HTR-8/SVneo (cell line): ENCODE measurements at regions not wholly inside any gene's neighbourhood (a gene's known extent, or its start where the extent isn't known, plus 50 kb on each side); places are given as distances from the start of the nearest gene placed in this dataset.
A peak's percentile ranks its signal among the peaks of the same experiment; 100 is the strongest.

Experiments
- DNase-seq: peaks from one replicate; pipeline ENCODE4 v3.0.0; 2011; ENCODE audit warnings: low spot score, mixed read lengths; ENCODE audit not compliant: insufficient read length
- FAIRE-seq: peaks from 2 replicates; lab custom pipeline; 2011; peaks lifted over from hg19 to GRCh38; lab: Jason Lieb, UNC

GRCh38 chr14:101475456-101476257 lies 85.6 kb upstream of the DIO3 start:
- peak; percentile 65 for FAIRE-seq
- DNase-seq = peak; percentile 67

GRCh38 chr14:101476258-101476915 lies 84.9 kb upstream of the DIO3 start:
- peak; percentile 44 for FAIRE-seq

GRCh38 chr14:101476916-101477553 lies 84.3 kb upstream of the DIO3 start:
- peak; percentile 60 for DNase-seq

More at GRCh38 chr14:101476258-101476915, 84.9 kb upstream of the DIO3 start:
- DNase-seq = no peak

GRCh38 chr14:101477648-101478047 lies 83.6 kb upstream of the DIO3 start:
- no peak for FAIRE-seq

More at GRCh38 chr14:101476916-101477553, 84.3 kb upstream of the DIO3 start:
- peak; percentile 44 for FAIRE-seq

GRCh38 chr14:101478096-101478495 lies 83.2 kb upstream of the DIO3 start:
- DNase-seq = no peak
- FAIRE-seq = no peak

More at GRCh38 chr14:101477648-101478047, 83.6 kb upstream of the DIO3 start:
- no peak for DNase-seq

GRCh38 chr14:101478796-101479410 lies 82.4 kb upstream of the DIO3 start:
- FAIRE-seq (no peak), DNase-seq (no peak)

GRCh38 chr14:101480022-101480746 lies 81.1 kb upstream of the DIO3 start:
- no peak for FAIRE-seq

GRCh38 chr14:101480747-101481530 lies 80.4 kb upstream of the DIO3 start:
- DNase-seq = peak; percentile 57
- peak; percentile 28 for FAIRE-seq

More at GRCh38 chr14:101480022-101480746, 81.1 kb upstream of the DIO3 start:
- DNase-seq = no peak

GRCh38 chr14:101481557-101481956 lies 79.7 kb upstream of the DIO3 start:
- DNase-seq (no peak), FAIRE-seq (no peak)

- no peak for DNase-seq
- FAIRE-seq = no peak
Measured at GRCh38 chr14:101482066-101482465, 79.2 kb upstream of the DIO3 start.

GRCh38 chr14:101483829-101484228 lies 77.5 kb upstream of the DIO3 start:
- FAIRE-seq = no peak

GRCh38 chr14:101489092-101489760 lies 72.1 kb upstream of the DIO3 start:
- FAIRE-seq (no peak), DNase-seq (no peak)

More at GRCh38 chr14:101483829-101484228, 77.5 kb upstream of the DIO3 start:
- DNase-seq = no peak

GRCh38 chr14:101490771-101491170 lies 70.5 kb upstream of the DIO3 start:
- FAIRE-seq = no peak

GRCh38 chr14:101491841-101492240 lies 69.5 kb upstream of the DIO3 start:
- DNase-seq = no peak
- FAIRE-seq = no peak

More at GRCh38 chr14:101490771-101491170, 70.5 kb upstream of the DIO3 start:
- no peak for DNase-seq

- no peak for DNase-seq
- FAIRE-seq = no peak
Measured at GRCh38 chr14:101492716-101493115, 68.6 kb upstream of the DIO3 start.

GRCh38 chr14:101494826-101495225 lies 66.5 kb upstream of the DIO3 start:
- FAIRE-seq = no peak
- no peak for DNase-seq

GRCh38 chr14:101495284-101495683 lies 66.0 kb upstream of the DIO3 start:
- no peak for DNase-seq
- FAIRE-seq = no peak
